Astrocyte (in vitro differentiated cells and primary cell): ENCODE measurements at regions not wholly inside any gene's neighbourhood (a gene's known extent, or its start where the extent isn't known, plus 50 kb on each side); places are given as distances from the start of the nearest gene placed in this dataset.

Experiments used
- EZH2 ChIP-seq: IDR thresholded peaks from 2 replicates; pipeline ENCODE4 v1.6.1; 2012; ENCODE audit warnings: mild to moderate bottlenecking, low read length, inconsistent platforms; ENCODE audit not compliant: insufficient read depth
- TF ChIP-seq, protein P1 (sequence below): IDR thresholded peaks from 2 replicates; pipeline ENCODE4 v1.5.1; 2011; ENCODE audit warnings: low read depth, mild to moderate bottlenecking, inconsistent platforms, low read length, moderate library complexity; ENCODE audit not compliant: insufficient read depth

- no peak for TF ChIP-seq EZH2
- TF ChIP-seq, protein P1, sequence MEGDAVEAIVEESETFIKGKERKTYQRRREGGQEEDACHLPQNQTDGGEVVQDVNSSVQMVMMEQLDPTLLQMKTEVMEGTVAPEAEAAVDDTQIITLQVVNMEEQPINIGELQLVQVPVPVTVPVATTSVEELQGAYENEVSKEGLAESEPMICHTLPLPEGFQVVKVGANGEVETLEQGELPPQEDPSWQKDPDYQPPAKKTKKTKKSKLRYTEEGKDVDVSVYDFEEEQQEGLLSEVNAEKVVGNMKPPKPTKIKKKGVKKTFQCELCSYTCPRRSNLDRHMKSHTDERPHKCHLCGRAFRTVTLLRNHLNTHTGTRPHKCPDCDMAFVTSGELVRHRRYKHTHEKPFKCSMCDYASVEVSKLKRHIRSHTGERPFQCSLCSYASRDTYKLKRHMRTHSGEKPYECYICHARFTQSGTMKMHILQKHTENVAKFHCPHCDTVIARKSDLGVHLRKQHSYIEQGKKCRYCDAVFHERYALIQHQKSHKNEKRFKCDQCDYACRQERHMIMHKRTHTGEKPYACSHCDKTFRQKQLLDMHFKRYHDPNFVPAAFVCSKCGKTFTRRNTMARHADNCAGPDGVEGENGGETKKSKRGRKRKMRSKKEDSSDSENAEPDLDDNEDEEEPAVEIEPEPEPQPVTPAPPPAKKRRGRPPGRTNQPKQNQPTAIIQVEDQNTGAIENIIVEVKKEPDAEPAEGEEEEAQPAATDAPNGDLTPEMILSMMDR = no peak
Measured at GRCh38 chr1:37308031-37308960, 166.1 kb upstream of the ZC3H12A start.
